Right forelimb (tissue), 1 donor: ENCODE measurements at regions not wholly inside any gene's neighbourhood (a gene's known extent, or its start where the extent isn't known, plus 50 kb on each side); places are given as distances from the start of the nearest gene placed in this dataset.
"Not testable (repeated sequence)": the region's sequence is repeated elsewhere in the genome, so short reads cannot be mapped to it uniquely, and the experiment has no call there.

Source experiments
- DNase-seq: peaks from one replicate; pipeline ENCODE4 v3.0.0-alpha.2; 2018

DNA sequence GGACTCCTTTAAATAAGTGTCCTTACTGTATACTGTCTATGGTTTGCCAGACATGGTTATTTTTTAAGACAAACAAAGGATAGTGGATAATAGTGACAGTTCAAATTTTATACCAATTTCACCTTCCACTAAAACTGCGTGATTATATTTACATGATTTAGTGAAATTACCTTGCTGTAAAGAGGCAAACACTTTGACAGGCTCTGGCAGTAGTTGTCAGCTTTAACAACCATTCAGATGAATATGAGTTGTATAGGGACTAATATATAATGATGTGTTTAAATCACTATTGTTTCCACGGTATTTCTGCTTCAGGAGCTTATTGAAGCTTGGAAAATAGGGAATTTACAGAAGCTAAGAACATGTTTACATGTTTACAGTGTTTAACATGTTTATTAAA is 1364.0 kb downstream of the FSCB start:
- no peak for DNase-seq

DNA sequence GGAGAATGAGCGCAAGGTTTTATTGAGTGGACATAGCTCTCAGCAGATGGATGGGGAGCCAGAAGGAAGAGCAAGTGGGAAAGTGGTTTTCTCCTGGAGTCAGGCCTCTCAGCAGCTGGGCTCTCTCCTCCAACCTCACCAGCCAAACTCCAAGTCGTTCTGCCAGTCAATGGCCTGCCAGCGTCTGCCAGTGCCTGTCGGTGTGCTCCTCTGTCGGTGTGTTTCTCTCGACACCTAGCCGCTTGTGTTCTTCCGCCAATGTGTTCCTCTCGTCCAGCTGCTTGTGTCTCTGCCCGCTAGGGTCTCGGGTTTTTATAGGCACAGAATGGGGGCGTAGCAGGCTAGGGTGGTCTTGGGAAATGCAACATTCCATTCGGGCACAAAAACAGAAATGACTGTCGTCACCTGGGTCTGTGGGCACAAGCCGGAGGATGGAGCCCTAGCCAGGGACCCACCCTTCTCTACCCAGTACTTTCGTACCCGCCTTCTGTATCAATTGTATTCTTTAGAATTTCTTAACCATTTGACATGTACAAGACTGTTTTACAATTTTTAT is 1365.4 kb downstream of the FSCB start:
- no peak for DNase-seq

DNA sequence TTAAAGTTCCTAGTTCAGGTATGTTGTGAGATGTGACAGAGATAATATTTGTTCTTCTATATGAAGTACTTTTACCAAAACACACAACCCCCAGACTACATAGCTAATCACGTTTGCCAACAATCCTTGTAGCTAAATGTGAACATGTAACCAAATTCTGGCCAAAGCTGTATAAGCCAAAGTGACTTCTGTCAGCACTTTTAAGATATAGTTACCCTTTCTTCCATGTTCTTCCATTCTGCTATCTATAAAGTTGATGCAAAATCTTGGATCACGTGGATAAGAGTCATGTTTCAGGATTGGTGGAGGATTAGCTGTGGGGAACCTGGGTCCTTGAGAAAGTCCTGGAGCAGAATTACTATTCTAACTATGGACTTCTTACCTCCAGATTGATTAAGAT is 1366.6 kb downstream of the FSCB start:
- DNase-seq, result no peak

DNA sequence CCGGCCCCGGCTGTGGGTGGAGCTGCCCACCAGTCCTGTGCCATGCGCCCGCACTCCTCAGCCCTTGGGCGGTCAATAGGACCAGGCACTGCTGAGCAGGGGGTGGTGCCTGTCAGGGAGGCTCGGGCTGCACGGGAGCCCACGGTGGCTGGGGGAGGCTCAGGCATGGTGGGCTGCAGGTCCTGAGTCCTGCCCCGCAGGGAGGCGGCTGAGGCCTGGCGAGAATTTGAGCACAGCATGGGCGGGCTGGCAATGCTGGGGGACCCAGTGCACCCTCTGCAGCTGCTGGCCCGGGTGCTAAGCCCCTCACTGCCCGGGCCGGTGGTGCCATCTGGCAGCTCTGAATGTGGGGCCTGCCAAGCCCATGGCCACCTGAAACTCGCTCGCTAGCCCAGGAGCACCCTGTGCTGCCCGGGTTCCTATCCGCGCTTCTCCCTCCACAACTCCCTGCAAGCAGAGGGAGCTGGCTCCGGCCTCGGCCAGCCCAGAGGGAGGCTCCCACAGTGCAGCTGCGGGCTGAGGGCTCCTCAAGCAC is 1371.1 kb downstream of the FSCB start:
- no peak for DNase-seq

DNA sequence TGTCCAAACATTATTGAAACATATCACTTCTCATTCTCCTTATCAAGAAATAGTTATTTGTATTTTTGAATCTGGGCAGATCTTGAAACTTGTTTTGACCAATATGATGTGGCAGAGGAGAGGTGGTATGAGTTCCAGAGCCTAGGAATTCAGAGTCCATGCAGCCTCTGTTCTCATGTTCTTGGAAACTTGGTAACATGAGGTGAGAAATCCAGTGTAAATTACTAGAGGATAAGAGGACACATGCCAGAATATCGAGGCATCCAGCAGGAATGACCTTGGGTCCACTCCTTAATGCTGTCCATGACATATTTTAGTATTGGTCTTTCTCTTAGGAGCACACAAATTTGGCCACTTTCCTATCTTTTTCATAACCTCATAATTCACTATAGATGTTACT is 1374.6 kb downstream of the FSCB start:
- DNase-seq, result no peak

DNA sequence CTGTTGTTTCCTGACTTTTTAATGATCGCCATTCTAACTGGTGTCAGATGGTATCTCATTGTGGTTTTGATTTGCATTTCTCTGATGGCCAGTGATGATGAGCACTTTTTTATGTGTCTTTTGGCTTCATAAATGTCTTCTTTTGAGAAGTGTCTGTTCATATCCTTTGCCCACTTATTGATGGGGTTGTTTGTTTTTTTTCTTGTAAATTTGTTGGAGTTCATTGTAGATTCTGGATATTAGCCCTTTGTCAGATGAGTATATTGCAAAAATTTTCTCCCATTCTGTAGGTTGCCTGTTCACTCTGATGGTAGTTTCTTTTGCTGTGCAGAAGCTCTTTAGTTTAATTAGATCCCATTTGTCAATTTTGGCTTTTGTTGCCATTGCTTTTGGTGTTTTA is 1378.7 kb downstream of the FSCB start:
- DNase-seq, result not testable (repeated sequence)

DNA sequence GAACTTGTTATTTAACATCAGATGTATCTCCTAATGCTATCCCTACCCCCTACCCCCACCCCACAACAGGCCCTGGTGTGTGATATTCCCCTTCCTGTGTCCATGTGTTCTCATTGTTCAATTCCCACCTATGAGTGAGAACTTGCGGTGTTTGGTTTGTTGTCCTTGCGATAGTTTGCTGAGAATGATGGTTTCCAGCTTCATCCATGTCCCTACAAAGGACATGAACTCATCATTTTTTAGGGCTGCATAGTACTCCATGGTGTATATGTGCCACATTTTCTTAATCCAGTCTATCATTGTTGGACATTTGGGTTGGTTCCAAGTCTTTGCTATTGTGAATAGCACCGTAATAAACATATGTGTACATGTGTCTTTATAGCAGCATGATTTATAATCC is 1379.2 kb downstream of the FSCB start:
- DNase-seq, result not testable (repeated sequence)

DNA sequence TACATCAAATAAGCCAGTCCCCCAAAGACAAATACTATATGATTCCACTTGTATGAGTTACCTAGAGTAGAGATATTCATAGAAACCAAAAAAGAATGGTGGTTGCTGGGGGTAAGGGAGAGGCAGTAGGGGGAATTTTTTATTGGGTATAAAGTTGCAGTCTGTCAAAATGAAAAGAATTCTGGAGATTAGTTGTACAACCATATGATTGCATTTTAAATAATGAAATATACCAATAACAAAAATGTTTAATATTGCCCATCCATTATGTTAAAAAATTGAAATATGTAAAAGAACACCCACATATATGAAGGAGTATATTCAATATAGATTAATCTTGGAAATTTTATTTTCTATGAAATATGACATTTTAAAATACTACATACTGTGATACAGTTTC is 1383.5 kb downstream of the FSCB start:
- DNase-seq, result no peak

DNA sequence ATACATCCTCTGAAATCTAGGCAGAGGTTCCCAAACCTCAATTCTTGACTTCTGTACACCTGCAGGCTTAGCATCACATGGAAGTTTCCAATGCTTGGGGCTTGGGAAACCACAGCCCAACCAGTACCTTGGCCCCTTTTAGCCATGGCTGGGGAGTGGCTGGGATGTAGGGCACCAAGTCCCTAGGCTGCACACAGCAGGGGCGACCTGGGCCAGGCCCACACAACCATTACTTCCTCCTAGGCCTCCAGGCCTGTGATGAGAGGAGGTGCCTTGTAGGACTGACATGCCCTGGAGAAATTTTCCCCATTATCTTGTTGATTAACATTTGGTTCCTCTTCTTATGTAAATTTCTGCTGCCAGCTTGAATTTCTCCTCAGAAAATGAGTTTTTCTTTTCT is 1387.4 kb downstream of the FSCB start:
- DNase-seq, result no peak

DNA sequence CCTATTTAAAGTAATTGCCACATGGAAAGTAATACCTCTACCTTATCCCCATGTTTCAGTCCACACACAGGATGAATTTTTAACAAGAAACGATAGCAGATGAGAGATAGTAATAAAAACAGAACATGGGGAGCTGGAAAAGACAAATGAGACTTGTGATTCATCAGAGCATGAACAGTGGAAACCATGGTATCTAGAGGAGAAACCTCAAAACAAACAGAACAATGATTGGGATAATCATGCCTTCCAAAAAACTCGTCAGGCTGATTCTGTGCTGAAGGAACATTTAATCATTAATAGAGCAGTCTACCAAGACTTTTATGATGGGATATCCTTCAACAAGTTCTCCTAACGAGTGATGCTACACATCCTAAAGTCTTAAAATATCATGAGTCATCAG is 1390.7 kb downstream of the FSCB start:
- no peak for DNase-seq

DNA sequence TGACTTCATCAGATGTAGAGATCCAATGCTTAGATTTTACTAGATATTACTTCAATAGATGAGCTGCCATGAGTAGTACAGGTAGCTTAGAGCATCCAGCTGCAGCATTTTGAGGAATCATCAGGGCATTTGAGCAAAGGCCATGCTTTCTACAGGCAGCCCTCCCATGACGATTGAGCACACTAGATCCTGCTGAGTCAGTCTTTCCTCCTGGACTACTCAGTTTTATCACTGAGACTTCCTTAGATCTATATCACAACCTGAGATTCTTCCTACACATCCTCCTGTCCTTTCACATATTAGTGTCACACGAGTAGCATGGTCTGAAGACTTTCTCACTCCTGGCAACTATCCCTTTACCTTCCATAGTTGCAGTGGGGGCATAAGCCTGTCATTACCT is 1401.8 kb downstream of the FSCB start:
- DNase-seq, result no peak

DNA sequence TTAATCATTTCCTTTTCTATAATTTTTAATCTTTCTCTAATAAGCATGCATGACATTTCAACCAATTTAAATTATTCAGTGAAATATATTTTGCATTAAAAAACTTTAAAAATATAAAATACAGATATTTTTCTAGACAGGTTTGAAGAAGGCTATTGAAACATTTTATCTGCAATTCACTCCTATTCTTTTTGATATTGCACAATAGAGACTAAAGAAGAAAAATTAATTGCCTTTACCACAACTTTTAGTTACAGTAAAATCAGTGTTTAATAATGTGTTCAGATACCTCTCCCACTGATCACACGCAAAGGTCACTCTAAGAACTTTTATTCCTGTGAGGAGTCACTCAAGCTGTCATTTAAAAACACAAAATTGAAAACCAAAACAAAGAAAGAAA is 1416.7 kb downstream of the FSCB start:
- DNase-seq, result no peak

DNA sequence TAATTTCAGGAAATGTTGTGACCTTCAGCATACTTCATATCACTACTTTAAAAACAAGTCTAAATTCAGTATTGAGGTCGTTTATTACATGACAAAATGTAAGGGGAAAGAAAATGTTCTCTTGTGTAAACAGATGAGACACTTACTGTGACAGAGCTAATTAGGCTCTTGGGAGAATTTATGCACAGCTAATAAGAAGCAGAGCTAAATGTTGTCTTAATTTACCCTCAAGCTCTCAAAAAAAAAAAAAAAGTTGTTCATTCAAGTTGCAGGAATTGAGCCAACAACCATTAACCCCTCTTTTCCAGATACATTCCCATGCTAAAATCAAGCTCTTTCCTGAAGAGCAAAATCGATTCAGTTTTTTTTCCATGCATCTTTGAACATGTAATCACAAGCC is 1419.4 kb downstream of the FSCB start:
- no peak for DNase-seq

DNA sequence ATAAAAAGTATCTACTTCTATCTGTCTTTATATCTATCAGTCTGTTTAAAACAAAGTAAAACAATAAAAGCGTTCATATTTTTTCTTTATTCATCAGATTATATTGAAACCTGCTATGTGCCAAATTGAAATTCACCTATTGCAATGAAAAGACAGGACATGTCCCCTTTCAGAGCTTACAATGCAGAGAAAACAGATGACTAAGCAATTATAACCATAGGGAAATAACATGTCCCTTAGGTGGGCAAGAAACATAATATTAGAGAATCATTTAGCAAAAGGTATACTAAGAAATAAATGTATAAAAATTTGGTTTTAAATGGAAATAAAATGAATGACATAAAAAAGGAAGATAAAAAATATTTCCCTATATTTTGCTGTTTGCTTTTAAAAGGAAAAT is 1421.3 kb downstream of the FSCB start:
- DNase-seq, result no peak

DNA sequence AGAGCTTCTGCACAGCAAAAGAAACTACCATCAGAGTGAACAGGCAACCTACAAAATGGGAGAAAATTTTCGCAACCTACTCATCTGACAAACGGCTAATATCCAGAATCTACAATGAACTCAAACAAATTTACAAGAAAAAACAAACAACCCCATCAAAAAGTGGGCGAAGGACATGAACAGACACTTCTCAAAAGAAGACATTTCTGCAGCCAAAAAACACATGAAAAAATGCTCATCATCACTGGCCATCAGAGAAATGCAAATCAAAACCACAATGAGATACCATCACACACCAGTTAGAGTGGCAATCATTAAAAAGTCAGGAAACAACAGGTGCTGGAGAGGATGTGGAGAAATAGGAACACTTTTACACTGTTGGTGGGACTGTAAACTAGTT is 1439.7 kb downstream of the FSCB start:
- DNase-seq, result not testable (repeated sequence)

DNA sequence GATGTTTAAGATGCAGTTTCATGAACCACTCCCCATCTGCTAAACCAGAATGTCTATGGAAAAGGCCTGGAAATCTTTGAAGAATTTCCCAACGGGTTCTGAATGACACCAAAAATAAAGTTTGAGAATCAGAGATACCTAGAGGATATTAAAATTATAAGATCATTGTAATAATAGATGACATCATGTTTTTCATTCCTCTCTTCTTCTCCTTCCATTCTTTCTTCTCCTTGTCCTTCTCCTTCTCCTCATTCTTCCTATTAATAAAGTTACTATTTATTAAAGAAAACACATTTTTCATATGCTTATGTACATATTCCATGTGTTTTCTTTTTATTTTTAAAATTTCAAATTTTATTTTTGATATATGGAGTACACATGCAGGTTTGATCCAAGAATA is 1449.4 kb downstream of the LRFN5 start:
- no peak for DNase-seq

DNA sequence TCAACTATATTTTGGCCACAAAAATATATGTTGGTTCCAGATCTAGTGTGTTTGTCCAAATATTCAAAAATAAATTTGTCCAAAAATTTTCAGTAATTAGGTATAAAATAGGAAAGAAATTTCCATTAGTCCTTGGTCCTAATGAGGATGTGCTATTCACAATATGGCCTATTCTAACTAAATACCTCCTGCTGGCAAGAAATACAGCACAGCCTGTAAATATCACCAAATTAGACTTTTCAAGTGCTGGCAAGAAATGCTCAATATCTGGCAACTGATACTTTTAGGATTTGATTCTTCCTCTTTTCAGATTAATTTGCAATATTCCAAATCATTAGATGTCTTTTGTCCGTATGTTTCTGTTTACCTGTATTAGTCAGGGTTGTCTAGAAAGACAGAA is 1446.2 kb downstream of the LRFN5 start:
- DNase-seq, result no peak

DNA sequence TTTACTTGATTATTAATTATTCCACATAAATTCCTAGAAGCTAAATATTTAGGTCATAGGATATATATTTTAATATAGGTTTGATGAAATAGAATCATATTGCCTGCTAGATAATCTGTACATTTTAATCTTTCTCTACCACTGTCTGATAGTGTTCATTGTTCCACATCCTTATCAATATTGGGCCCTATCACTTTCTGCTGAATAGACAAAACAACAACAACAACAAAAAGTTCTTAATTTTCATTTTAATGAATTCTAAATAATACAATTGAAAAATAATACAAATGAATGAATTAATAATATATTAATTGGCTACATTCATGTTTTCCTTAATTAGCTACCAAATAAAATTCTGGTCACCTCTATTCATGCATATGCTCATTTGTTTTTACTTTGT is 1437.2 kb downstream of the LRFN5 start:
- DNase-seq, result no peak

DNA sequence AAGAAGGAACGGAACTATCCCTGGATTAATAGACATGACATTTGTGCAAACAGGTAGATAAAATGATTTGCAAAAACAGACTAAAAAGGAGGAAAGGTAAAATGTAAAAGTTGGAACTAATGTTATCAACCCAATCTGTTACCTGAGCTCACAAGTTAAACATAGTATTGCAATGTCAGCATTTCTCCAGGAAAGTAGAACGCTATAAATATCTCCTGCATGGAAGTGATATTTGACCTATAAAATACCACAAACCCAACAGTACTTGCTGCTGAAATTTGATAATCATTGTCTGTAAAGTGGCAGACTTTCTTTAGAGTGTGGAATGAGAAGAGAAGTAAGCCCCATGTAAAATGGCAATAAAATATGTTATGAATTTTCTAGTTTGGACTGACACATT is 1435.7 kb downstream of the LRFN5 start:
- DNase-seq, result no peak

DNA sequence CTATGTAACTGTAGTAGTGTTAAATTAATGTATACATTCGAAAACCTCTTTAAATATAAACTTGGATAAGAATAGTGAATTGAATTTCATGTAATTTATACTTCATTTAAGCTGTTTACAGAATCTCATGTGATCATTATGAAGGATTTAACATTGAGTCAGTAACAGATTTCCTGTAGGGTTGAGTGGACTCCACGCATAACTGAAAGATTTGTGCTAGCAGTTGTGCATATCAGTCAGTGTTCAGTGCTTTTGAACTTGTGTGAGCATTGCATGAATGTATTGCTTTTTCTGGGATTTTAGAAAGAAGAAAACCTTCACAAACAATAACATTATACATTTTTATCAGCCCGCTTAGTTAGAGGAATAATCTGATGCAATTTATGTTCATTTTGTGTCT is 1435.3 kb downstream of the LRFN5 start:
- no peak for DNase-seq

DNA sequence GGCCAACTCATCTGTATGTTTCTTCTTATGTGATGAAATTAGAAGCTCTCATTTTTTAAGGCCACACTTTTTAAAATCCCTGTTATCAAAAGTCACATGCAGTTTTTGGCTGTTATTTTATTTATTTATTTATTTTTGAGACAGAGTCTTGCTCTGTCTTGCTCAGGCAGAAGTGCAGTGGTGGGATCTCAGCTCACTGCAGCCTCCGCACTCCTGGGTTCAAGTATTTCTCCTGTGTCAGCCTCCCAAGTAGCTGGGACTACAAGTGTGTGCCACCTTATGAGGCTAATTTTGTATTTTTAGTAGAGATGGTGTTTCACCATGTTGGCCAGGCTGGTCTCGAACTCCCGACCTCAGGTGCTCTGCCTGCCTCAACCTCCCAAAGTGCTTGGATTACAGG is 1434.5 kb downstream of the LRFN5 start:
- DNase-seq, result no peak

DNA sequence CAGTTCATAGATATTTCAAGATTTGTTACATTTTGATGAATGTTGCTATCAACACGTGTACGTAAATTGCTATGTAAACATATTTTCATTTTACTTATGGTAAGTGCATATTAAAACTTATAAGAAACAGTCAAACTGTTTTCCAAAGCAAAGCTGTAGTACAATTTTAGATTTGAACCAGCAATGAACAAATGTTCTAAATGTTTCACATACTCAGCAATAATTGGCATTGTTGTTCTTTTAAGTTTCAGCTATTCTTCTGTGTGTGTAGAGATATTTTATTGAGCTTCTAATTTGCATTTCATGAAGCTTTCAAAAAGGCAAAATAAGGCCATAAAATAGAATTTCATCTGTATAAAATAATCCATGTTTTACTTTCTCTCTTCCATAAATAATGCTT is 1433.2 kb downstream of the LRFN5 start:
- no peak for DNase-seq

DNA sequence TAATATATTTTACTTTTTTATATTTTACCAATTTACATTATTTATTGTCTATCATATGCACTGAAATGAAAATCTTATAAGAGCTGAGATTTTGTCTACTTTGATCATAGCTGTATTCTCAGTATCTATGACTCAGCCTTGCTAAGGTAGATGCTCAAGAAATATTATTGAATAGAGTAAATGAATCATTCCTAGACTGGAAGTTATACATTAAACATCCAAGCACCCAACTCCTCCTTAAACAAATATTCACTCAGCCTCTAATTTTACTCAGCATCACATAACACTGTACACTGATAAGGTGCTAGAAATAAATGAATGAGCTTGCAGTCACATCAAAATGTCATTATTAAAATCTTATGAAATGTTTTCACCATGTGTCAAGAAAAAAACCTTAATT is 1424.9 kb downstream of the LRFN5 start:
- no peak for DNase-seq

DNA sequence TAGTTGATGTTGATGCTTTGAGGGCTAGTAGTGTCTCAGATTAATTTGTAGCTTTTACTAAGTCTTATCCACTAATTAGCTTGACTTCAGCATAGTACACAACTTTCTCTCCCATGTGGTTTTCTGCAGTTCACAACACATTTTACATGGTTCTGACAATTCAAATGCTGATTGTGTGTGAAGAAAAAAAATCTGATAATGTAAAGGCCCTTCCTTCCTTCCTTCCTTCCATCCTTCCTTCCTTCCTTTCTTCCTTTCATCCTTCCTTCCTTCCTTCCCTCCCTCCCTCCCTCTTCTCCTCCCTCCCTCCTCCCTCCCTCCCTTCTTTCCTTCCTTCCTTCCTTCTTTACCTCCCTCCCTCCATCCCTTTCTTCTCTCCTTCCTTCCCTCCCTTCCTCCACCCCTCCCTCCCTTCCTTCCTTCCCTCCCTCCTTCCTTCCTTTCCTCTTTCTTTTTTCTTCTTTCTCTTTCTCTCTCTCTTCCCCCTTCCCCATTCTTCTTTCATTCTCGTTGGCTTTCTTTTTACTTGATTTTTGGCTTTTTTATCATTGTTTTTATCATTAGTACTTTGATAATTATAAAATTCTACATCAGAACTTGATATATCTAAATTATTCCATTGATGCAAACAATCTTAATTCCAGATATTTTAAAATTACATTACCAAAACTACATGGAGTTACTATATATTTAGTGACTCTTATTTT is 1415.6 kb downstream of the LRFN5 start:
- no peak for DNase-seq

DNA sequence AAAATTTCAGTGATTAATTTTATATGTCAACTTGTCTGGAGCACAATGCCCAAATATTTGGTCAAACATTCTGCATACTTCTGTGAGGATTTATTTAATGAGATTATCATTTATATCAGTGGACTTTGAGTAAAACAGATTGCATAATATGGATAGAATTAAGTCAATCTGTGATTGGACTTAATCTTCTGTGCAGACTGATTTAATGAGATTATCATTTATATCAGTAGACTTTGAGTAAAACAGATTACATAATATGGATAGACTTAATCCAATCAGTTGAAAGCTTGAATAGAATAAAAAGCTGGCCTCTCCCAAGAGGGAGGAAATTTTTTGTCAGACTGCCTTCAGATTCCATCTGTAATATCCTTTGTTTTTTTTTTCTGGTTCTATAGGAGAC is 1413.2 kb downstream of the LRFN5 start:
- DNase-seq, result no peak
